PC-9 (cell line): ENCODE measurements at regions not wholly inside any gene's neighbourhood (a gene's known extent, or its start where the extent isn't known, plus 50 kb on each side); places are given as distances from the start of the nearest gene placed in this dataset.
A peak's percentile ranks its signal among the peaks of the same experiment; 100 is the strongest.

Source experiments
- BruUV-seq: library from RNA; stranded (reverse); fragments of 400-500 nt; replicated peaks from 2 replicates; lab custom pipeline; 2021; lab: Mats Ljungman, UMichigan
- CTCF ChIA-PET: fragments of 300-600 bp; sonication (Branson Sonifier 250); formaldehyde crosslinking; loops from one replicate; lab custom pipeline; 2022; ENCODE audit warnings: antibody characterized with exemption; lab: Charles Lee
- POLR2A ChIA-PET: fragments of 300-600 bp; sonication (Branson Sonifier 250); formaldehyde crosslinking; loops from one replicate; lab custom pipeline; 2022; ENCODE audit warnings: antibody characterized with exemption; ENCODE audit not compliant: unreplicated experiment; lab: Charles Lee
- DNase-seq, 2 experiments: peaks; one replicate each; pipeline versions ENCODE4 v3.0.0 to v3.0.0-alpha.2; 2015 to 2022; ENCODE audit warnings: mixed read lengths in 1 of 2
- H2AFZ ChIP-seq: fragments of 200-600 bp; sonication (generic); 2 replicates; pipeline ENCODE4 v1.8.1; 2017; ENCODE audit warnings: antibody characterized with exemption
- H3F3A ChIP-seq: fragments of 200-600 bp; sonication (generic); 2 replicates; pipeline ENCODE4 v1.8.1; 2017; ENCODE audit warnings: antibody characterized with exemption, mild to moderate bottlenecking, low read depth; ENCODE audit not compliant: insufficient read depth
- H3K27ac ChIP-seq: fragments of 200-600 bp; sonication (generic); 2 replicates; pipeline ENCODE4 v1.6.1; 2016; ENCODE audit warnings: mixed run types
- H3K27me3 ChIP-seq: fragments of 200-600 bp; sonication (generic); 2 replicates; pipeline ENCODE4 v1.6.1; 2016; ENCODE audit warnings: low read depth, mixed run types; ENCODE audit not compliant: insufficient read depth
- H3K36me3 ChIP-seq: fragments of 200-600 bp; sonication (generic); 2 replicates; pipeline ENCODE4 v1.6.1; 2016; ENCODE audit warnings: low read depth, mixed run types
- H3K4me1 ChIP-seq: fragments of 200-600 bp; sonication (generic); replicated peaks from 2 replicates; pipeline ENCODE4 v1.6.1; 2016; ENCODE audit warnings: mixed run types; ENCODE audit not compliant: insufficient read depth
- H3K4me2 ChIP-seq: fragments of 200-600 bp; sonication (generic); 2 replicates; pipeline ENCODE4 v1.6.1; 2017; ENCODE audit warnings: mixed run types
- H3K4me3 ChIP-seq: fragments of 200-600 bp; sonication (generic); 2 replicates; pipeline ENCODE4 v1.6.1; 2016; ENCODE audit warnings: mixed run types
- H3K79me2 ChIP-seq: fragments of 200-600 bp; sonication (generic); 2 replicates; pipeline ENCODE4 v1.6.1; 2017; ENCODE audit warnings: low read depth, mixed run types
- H3K9me2 ChIP-seq: fragments of 200-600 bp; sonication (generic); 2 replicates; pipeline ENCODE4 v1.8.1; 2017; ENCODE audit warnings: mild to moderate bottlenecking; ENCODE audit not compliant: insufficient read depth
- H3K9me3 ChIP-seq: fragments of 200-600 bp; sonication (generic); 2 replicates; pipeline ENCODE4 v1.8.1; 2016; ENCODE audit warnings: low read depth; ENCODE audit not compliant: insufficient read depth
- H4K20me1 ChIP-seq: fragments of 200-600 bp; sonication (generic); 2 replicates; pipeline ENCODE4 v1.8.1; 2017; ENCODE audit not compliant: insufficient read depth
- CTCF ChIP-seq: fragments of 200-600 bp; sonication (generic); conservative IDR thresholded peaks from 2 replicates; pipeline ENCODE4 v1.6.1; 2017; ENCODE audit warnings: mixed run types, antibody characterized with exemption, mild to moderate bottlenecking, moderate library complexity
- EZH2 ChIP-seq: fragments of 200-600 bp; sonication (generic); IDR thresholded peaks from 2 replicates; pipeline ENCODE4 v1.8.0; 2017; ENCODE audit warnings: antibody characterized with exemption, low read depth
- intact Hi-C: fragments of 100-400 bp; cut with micrococcal nuclease; formaldehyde crosslinking; loops from one replicate; pipeline ENCODE4 v1.10.0; 2022; ENCODE audit not compliant: unreplicated experiment

- no peaks in the 10 kb centered on the region for H3K4me1 ChIP-seq
- H3K27ac ChIP-seq: no peak overlapping the region
- no peaks in the 10 kb centered on the region for H3K36me3 ChIP-seq
- H4K20me1 ChIP-seq: no peaks in the 10 kb centered on the region
- no peaks in the 10 kb centered on the region for H3K9me2 ChIP-seq
- no TSS peak for BruUV-seq
- no peak overlapping the region for H2AFZ ChIP-seq
- TF ChIP-seq EZH2 (no peak), CTCF (peak; percentile 94)
- H3K4me2 ChIP-seq: no peak overlapping the region
- DNase-seq: peak in 1 of 2 experiments; percentile 65
- H3K27me3 ChIP-seq: no peaks in the 10 kb centered on the region
- CTCF ChIA-PET: interaction anchor here (0.6 to 3.6 kb wide), 2 partner anchors 194 to 403 kb away, joined by 3 to 20 read pairs; no protein-coding TSS in a partner anchor
- no peak overlapping the region for H3K4me3 ChIP-seq
- H3K79me2 ChIP-seq: no peaks in the 10 kb centered on the region
- H3K9me3 ChIP-seq: no peaks in the 10 kb centered on the region
- intact Hi-C loops: loop anchor here (1.0 to 10.0 kb wide), 6 partner anchors 194 to 1954 kb away; partner anchors contain the start of gene FYB1
- H3F3A ChIP-seq: no peaks in the 10 kb centered on the region
- POLR2A ChIA-PET: no interaction called here
Observed at GRCh38 chr5:39570403-39571027, 145.7 kb upstream of the DAB2 start.

- Histone ChIP-seq H3K9me3 (no peaks in the 10 kb centered on the region), H3F3A (no peaks in the 10 kb centered on the region), H2AFZ (0 out of 2 replicates have a peak overlapping the region, but pooled peaks have one; percentile 11), H3K27me3 (no peaks in the 10 kb centered on the region), H3K79me2 (no peaks in the 10 kb centered on the region), H3K36me3 (no peaks in the 10 kb centered on the region), H4K20me1 (no peaks in the 10 kb centered on the region), H3K27ac (no peak overlapping the region), H3K9me2 (no peaks in the 10 kb centered on the region), H3K4me2 (no peak overlapping the region), H3K4me3 (no peak overlapping the region), H3K4me1 (no peaks in the 10 kb centered on the region)
- no TSS peak for BruUV-seq
- no peak for TF ChIP-seq CTCF
- no peak for TF ChIP-seq EZH2
- intact Hi-C loops: loop anchor here (1.0 to 10.0 kb wide), 7 partner anchors 194 to 1955 kb away; partner anchors contain the start of gene FYB1
- ChIA-PET CTCF (interaction anchor here (3.6 kb wide), 1 partner anchor 194 kb away, joined by 20 read pairs; no protein-coding TSS in a partner anchor), POLR2A (no interaction called here)
- no peak for DNase-seq
Observed at GRCh38 chr5:39569857-39570256, 145.1 kb upstream of the DAB2 start.

DNA sequence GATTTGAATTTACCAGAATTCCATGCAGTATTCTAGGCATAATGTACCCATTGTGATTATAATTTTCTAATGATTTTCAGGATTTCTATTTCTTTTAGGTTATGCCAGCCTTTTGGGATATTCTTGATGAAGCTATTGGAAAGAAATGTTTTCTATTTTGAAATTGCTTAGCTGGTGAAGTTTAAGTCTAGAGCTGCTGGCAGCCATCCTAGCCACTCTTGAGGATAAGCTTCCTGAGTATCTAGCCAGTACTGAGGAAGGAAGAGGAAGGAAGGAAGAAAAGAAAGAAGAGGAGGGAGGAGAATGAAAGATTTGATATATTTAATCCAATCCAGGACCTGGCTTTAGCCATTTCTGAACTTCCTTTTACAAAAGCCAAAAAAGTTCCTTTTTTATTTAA, 142.1 kb upstream of the DAB2 start:
- no peaks in the 10 kb centered on the region for H3K9me2 ChIP-seq
- no peak overlapping the region for H3K4me2 ChIP-seq
- no peak overlapping the region for H3K4me3 ChIP-seq
- H3K27ac ChIP-seq: no peak overlapping the region
- no peaks in the 10 kb centered on the region for H4K20me1 ChIP-seq
- H2AFZ ChIP-seq: no peak overlapping the region
- no peaks in the 10 kb centered on the region for H3F3A ChIP-seq
- POLR2A ChIA-PET: no interaction called here
- no peaks in the 10 kb centered on the region for H3K9me3 ChIP-seq
- H3K27me3 ChIP-seq: no peaks in the 10 kb centered on the region
- H3K79me2 ChIP-seq: no peaks in the 10 kb centered on the region
- H3K36me3 ChIP-seq: no peaks in the 10 kb centered on the region
- CTCF ChIA-PET: interaction anchor here (0.7 to 1.3 kb wide), 2 partner anchors 188 to 191 kb away, joined by 7 read pairs; no protein-coding TSS in a partner anchor
- intact Hi-C loops: loop anchor here (5.0 kb wide), 1 partner anchor 1145 kb away; no protein-coding TSS in a partner anchor
- DNase-seq: no peak
- TF ChIP-seq CTCF (no peak), EZH2 (no peak)
- H3K4me1 ChIP-seq: no peaks in the 10 kb centered on the region
- no TSS peak for BruUV-seq
